SJCRH30 (cell line): ENCODE measurements at regions not wholly inside any gene's neighbourhood (a gene's known extent, or its start where the extent isn't known, plus 50 kb on each side); places are given as distances from the start of the nearest gene placed in this dataset.
"Not testable (repeated sequence)": the region's sequence is repeated elsewhere in the genome, so short reads cannot be mapped to it uniquely, and the experiment has no call there.

Experiments
- DNase-seq, 2 experiments: peaks; one replicate each; pipeline ENCODE4 v3.0.0-alpha.2; 2015 to 2020
- H3K27ac ChIP-seq: fragments of 250-450 bp; sonication (Bioruptor Pico); 2 replicates; pipeline ENCODE4 v1.5.1; 2020; ENCODE audit warnings: mild to moderate bottlenecking, moderate library complexity
- H3K27me3 ChIP-seq: fragments of 250-450 bp; sonication (Bioruptor Pico); 2 replicates; pipeline ENCODE4 v1.5.1; 2020; ENCODE audit warnings: mild to moderate bottlenecking, moderate library complexity
- H3K36me3 ChIP-seq: fragments of 250-450 bp; sonication (Bioruptor Pico); 2 replicates; pipeline ENCODE4 v1.5.1; 2020; ENCODE audit warnings: mild to moderate bottlenecking, moderate library complexity
- H3K4me1 ChIP-seq: fragments of 250-450 bp; sonication (Bioruptor Pico); 2 replicates; pipeline ENCODE4 v1.5.1; 2020; ENCODE audit warnings: mild to moderate bottlenecking, moderate library complexity
- H3K4me3 ChIP-seq: fragments of 250-450 bp; sonication (Bioruptor Pico); 2 replicates; pipeline ENCODE4 v1.5.1; 2020; ENCODE audit warnings: mild to moderate bottlenecking, moderate library complexity
- H3K9me3 ChIP-seq: fragments of 250-450 bp; sonication (Bioruptor Pico); replicated peaks from 2 replicates; pipeline ENCODE4 v1.5.1; 2020; ENCODE audit warnings: mild to moderate bottlenecking, moderate library complexity

DNA sequence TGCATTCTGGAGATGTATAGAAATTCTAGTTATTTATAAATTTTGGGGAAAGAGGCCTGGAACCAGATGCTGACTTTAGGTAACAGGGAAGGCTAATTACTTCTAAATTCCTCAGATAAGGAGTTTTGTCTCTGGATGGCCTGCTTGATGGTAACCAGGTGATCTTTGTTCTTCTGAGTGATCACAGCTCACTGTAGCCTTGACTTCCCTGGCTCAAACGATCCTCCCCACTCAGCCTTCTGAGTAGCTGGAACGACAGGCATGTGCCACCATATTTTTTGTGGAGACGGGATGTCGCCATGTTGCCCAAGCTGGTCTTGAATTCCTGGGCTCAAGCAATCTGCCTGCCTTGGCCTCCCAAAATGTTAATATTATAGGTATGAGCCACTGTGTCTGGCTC is 54.4 kb upstream of the MSH6 start:
- H3K9me3 ChIP-seq: no peaks in the 10 kb centered on the region
- H3K27ac ChIP-seq: no peak overlapping the region
- H3K4me1 ChIP-seq: no peaks in the 10 kb centered on the region
- 0 out of 2 replicates have a peak, but pooled peaks cover 3% of the 10 kb centered on the region for H3K27me3 ChIP-seq
- H3K36me3 ChIP-seq: no peaks in the 10 kb centered on the region
- no peak for DNase-seq
- H3K4me3 ChIP-seq: no peak overlapping the region

- no peak overlapping the region for H3K27ac ChIP-seq
- 0 out of 2 replicates have a peak, but pooled peaks cover 3% of the 10 kb centered on the region for H3K27me3 ChIP-seq
- no peak overlapping the region for H3K4me3 ChIP-seq
- no peak for DNase-seq
- no peaks in the 10 kb centered on the region for H3K36me3 ChIP-seq
- no peaks in the 10 kb centered on the region for H3K4me1 ChIP-seq
- no peaks in the 10 kb centered on the region for H3K9me3 ChIP-seq
Measured at GRCh38 chr2:47727956-47728355, 55.0 kb upstream of the MSH6 start.

- H3K9me3 ChIP-seq, H3K27me3 ChIP-seq, H3K4me3 ChIP-seq: not testable (repeated sequence)
Measured at GRCh38 chr2:47726978-47727377, 56.0 kb upstream of the MSH6 start.

GRCh38 chr2:47725808-47726207 is 57.1 kb upstream of the MSH6 start:
- no peak overlapping the region for H3K4me3 ChIP-seq
- DNase-seq: no peak

More at GRCh38 chr2:47726978-47727377, 56.0 kb upstream of the MSH6 start:
- not testable (repeated sequence) for H3K36me3 ChIP-seq, DNase-seq, H3K4me1 ChIP-seq, H3K27ac ChIP-seq

GRCh38 chr2:47724221-47724981 is 58.5 kb upstream of the MSH6 start:
- Histone ChIP-seq H3K4me1 (no peaks in the 10 kb centered on the region), H3K27ac (no peak overlapping the region), H3K9me3 (no peaks in the 10 kb centered on the region), H3K27me3 (0 out of 2 replicates have a peak, but pooled peaks cover 3% of the 10 kb centered on the region), H3K4me3 (no peak overlapping the region), H3K36me3 (no peaks in the 10 kb centered on the region)
- DNase-seq: no peak

More at GRCh38 chr2:47725808-47726207, 57.1 kb upstream of the MSH6 start:
- Histone ChIP-seq H3K36me3 (no peaks in the 10 kb centered on the region), H3K27me3 (0 out of 2 replicates have a peak, but pooled peaks cover 3% of the 10 kb centered on the region), H3K4me1 (no peaks in the 10 kb centered on the region), H3K27ac (no peak overlapping the region), H3K9me3 (no peaks in the 10 kb centered on the region)

DNA sequence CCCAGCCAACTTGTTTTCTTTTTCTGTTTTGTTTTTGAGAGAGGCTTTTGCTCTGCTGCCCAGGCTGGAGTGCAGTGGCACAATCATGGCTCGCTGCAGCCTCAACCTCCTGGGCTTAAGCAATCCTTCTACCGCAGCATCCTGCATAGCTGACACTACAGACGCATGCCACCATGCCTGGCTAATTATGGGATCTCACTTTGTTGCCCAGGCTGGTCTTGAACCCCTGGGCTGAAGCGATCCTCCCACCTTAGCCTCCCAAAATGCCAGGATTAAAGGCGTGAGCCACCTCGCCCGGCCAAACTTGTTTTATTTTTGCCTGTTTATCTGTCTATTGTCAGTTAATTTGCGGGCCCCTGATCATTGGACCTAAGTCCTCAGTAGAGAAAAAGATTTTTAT is 61.6 kb upstream of the MSH6 start:
- Histone ChIP-seq H3K27me3 (0 out of 2 replicates have a peak, but pooled peaks cover 3% of the 10 kb centered on the region), H3K4me3 (no peak overlapping the region), H3K9me3 (no peaks in the 10 kb centered on the region), H3K4me1 (no peaks in the 10 kb centered on the region), H3K36me3 (no peaks in the 10 kb centered on the region), H3K27ac (no peak overlapping the region)
- no peak for DNase-seq

DNA sequence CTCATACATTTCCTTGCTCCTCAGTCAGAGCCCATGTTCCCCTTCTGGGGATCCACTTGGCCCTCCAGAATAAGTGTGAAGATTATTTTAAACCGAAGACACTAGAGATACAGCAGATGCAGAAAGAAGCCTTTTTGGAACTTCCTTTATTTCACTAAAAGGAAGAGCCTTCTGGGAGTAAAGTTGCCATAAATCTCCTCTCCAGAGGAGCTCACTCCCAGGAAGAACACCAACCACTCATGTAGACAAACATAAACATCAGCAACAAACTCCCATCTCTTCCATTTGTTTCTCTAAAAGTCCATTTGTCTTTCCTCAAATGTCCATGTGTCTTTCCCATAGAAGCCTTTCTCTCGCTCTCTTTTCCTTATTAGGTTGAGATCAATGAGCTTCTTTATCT is 62.4 kb upstream of the MSH6 start:
- no peak overlapping the region for H3K27ac ChIP-seq
- no peaks in the 10 kb centered on the region for H3K36me3 ChIP-seq
- H3K4me1 ChIP-seq: no peaks in the 10 kb centered on the region
- H3K4me3 ChIP-seq: no peak overlapping the region
- 0 out of 2 replicates have a peak, but pooled peaks cover 3% of the 10 kb centered on the region for H3K27me3 ChIP-seq
- no peaks in the 10 kb centered on the region for H3K9me3 ChIP-seq
- DNase-seq: no peak

- Histone ChIP-seq H3K27me3 (0 out of 2 replicates have a peak, but pooled peaks cover 3% of the 10 kb centered on the region), H3K9me3 (no peaks in the 10 kb centered on the region), H3K4me1 (no peaks in the 10 kb centered on the region), H3K27ac (no peak overlapping the region), H3K36me3 (no peaks in the 10 kb centered on the region), H3K4me3 (no peak overlapping the region)
- no peak for DNase-seq
Measured at GRCh38 chr2:47720036-47720435, 62.9 kb upstream of the MSH6 start.

- Histone ChIP-seq H3K27me3 (no peaks in the 10 kb centered on the region), H3K4me1 (no peaks in the 10 kb centered on the region), H3K9me3 (no peaks in the 10 kb centered on the region), H3K36me3 (no peaks in the 10 kb centered on the region), H3K27ac (no peak overlapping the region), H3K4me3 (no peak overlapping the region)
- no peak for DNase-seq
Measured at GRCh38 chr2:47719099-47719498, 63.8 kb upstream of the MSH6 start.

DNA sequence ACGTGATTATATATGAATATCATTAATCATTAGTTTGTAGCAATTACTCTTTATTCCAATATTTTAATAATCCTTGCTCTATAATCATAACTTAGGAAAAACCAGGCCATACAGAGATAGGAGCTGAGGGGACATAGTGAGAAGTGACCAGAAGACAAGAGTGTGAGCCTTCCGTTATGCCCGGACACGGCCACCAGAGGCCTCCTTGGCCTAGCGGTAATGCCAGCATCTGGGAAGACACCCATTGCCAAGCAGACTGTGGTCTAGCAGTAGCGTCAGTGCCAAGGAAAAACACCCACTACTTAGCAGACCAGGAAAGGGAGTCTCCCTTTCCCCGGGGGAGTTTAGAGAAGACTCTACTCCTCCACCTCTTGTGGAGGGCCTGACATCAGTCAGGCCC is 66.6 kb upstream of the MSH6 start:
- H3K27me3 ChIP-seq, H3K36me3 ChIP-seq, H3K4me3 ChIP-seq, H3K9me3 ChIP-seq, H3K4me1 ChIP-seq, DNase-seq, H3K27ac ChIP-seq: not testable (repeated sequence)

- Histone ChIP-seq H3K27me3 (no peaks in the 10 kb centered on the region), H3K36me3 (no peaks in the 10 kb centered on the region), H3K9me3 (no peaks in the 10 kb centered on the region), H3K4me3 (no peak overlapping the region), H3K4me1 (no peaks in the 10 kb centered on the region), H3K27ac (no peak overlapping the region)
- no peak for DNase-seq
Measured at GRCh38 chr2:47715552-47715951, 67.4 kb upstream of the MSH6 start.

DNA sequence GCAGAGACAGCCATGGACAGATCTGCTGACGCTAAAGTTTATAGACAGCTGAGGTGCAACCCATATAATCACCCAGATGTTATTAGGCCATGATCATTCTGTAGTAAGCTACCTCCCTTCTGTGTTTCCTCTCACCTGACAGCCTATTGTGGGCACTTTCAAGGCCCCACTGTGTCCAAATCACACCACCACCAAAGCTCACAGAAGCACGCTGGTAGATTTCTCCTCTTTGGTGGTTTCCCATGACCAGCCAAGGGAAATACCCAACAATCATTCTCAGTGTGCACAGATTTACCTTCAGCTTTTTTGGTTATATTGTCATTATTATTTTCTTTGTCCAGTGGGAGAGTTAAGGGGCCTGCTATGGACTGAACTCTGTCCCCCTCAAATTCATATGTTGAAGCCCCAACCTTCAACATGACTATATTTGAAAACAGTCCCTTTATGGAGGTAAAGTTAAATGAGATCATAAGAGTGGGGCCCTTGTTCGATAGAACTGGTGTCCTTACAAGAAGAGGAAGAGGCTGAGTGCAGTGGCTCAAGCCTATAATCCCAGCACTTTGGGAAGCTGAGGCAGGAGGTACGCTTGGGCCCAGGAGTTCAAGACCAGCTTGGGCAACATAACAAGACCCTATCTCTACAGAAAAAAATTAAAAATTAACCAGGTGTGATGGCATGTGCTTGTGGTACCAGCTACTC is 74.0 kb upstream of the MSH6 start:
- Histone ChIP-seq H3K4me3 (no peak overlapping the region), H3K27me3 (no peaks in the 10 kb centered on the region), H3K36me3 (no peaks in the 10 kb centered on the region), H3K4me1 (no peaks in the 10 kb centered on the region), H3K27ac (no peak overlapping the region), H3K9me3 (no peaks in the 10 kb centered on the region)
- no peak for DNase-seq

GRCh38 chr2:47704287-47704686 is 78.7 kb upstream of the MSH6 start:
- H3K27me3 ChIP-seq: 0 out of 2 replicates have a peak, but pooled peaks cover 6% of the 10 kb centered on the region
- no peak overlapping the region for H3K27ac ChIP-seq
- no peak overlapping the region for H3K4me3 ChIP-seq
- DNase-seq: no peak
- H3K4me1 ChIP-seq: no peaks in the 10 kb centered on the region
- H3K36me3 ChIP-seq: no peaks in the 10 kb centered on the region
- no peaks in the 10 kb centered on the region for H3K9me3 ChIP-seq

DNA sequence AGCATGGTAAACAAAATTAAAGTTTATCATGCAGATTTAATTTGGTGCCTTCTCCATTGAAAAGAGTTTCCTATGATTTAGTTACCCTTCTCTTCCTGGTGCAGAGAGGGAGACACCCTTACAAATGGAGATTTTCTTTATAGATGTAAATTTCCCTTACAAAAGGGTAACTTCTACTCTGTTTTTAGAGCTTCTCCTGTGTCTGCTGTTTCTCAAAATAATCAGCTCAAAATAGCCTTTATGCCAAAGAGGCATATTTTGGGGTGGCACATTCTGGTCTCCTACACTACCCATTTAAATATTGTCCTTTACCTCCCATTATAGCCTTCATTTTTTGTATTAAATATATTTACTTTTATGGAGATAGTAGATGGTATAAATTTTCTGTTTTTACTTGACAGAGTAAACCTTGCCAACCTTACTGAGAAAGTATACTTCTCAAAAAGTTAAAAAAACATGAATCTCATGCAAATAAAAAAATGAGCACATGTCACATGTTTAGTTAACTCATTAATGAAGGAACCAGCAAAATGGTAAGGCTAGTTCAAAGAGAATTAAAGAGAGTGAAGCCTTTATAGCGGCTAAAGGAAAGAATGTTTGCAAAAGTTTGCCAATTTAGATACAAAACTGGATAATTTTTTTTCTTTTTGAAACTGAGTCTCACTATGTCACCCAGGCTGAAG is 83.3 kb upstream of the MSH6 start:
- no peaks in the 10 kb centered on the region for H3K4me1 ChIP-seq
- no peaks in the 10 kb centered on the region for H3K9me3 ChIP-seq
- H3K27ac ChIP-seq: no peak overlapping the region
- no peaks in the 10 kb centered on the region for H3K36me3 ChIP-seq
- DNase-seq: no peak
- 0 out of 2 replicates have a peak, but pooled peaks cover 9% of the 10 kb centered on the region for H3K27me3 ChIP-seq
- no peak overlapping the region for H3K4me3 ChIP-seq

GRCh38 chr2:47698436-47698972 is 84.4 kb upstream of the MSH6 start:
- H3K36me3 ChIP-seq, H3K27ac ChIP-seq, H3K9me3 ChIP-seq, H3K4me3 ChIP-seq, H3K4me1 ChIP-seq, DNase-seq, H3K27me3 ChIP-seq: not testable (repeated sequence)
